ENCODE measurements at regions not wholly inside any gene's neighbourhood (a gene's known extent, or its start where the extent isn't known, plus 50 kb on each side); places are given as distances from the start of the nearest gene placed in this dataset.

GRCh38 chr15:95595759-95596158 is 734.7 kb upstream of the NR2F2 start:
- Histone ChIP-seq H3K9me1 (ENCODE audit: control insufficient read depth, extremely low read depth, insufficient read depth, low read length) (no peaks in the 10 kb centered on the region), H3K27me3 (ENCODE audit: control insufficient read depth, extremely low read depth, insufficient read depth, low read length) (no peaks in the 10 kb centered on the region), H3K27ac (ENCODE audit: control insufficient read depth, insufficient read depth, low read length) (no peak overlapping the region), H3K36me3 (ENCODE audit: control insufficient read depth in 2 of 2, extremely low read depth in 1 of 2, insufficient read depth in 2 of 2, low read length in 2 of 2) (no peaks in the 10 kb centered on the region), H4K20me1 (ENCODE audit: control insufficient read depth, extremely low read depth, insufficient read depth, low read length) (no peaks in the 10 kb centered on the region), H2AFZ (ENCODE audit: control insufficient read depth, low read length) (no peak overlapping the region), H3K4me3 (ENCODE audit: control insufficient read depth in 2 of 3, extremely low read depth in 1 of 3, insufficient read depth in 2 of 3, low read depth in 1 of 3, low read length in 3 of 3) (no peak overlapping the region), H3K9ac (ENCODE audit: control insufficient read depth, extremely low read depth, insufficient read depth, low read length) (no peak overlapping the region), H3K79me2 (ENCODE audit: control insufficient read depth, insufficient read depth, low read length) (no peaks in the 10 kb centered on the region), H3K4me1 (ENCODE audit: control insufficient read depth, extremely low read depth, insufficient read depth, low read length) (no peaks in the 10 kb centered on the region), H3K4me2 (ENCODE audit: control insufficient read depth, extremely low read depth, insufficient read depth, low read depth, low read length) (no peak overlapping the region), H3K9me3 (ENCODE audit: control insufficient read depth, low read depth, low read length) (no peaks in the 10 kb centered on the region)
- FAIRE-seq (no peak), DNase-seq (ENCODE audit: low read depth, low spot score) (no peak)
- dilution Hi-C loops (cut with MboI; ENCODE audit: extremely low pct_ligation_motif_present, low sequenced_read_pairs): no loop called here
- TF ChIP-seq EZH2 (IDR thresholded peaks at IDR 0.05; ENCODE audit: low read length): no peak

- no peaks in the 10 kb centered on the region for H3K27me3 ChIP-seq (ENCODE audit: control insufficient read depth, extremely low read depth, insufficient read depth, low read length)
- H3K9me3 ChIP-seq (ENCODE audit: control insufficient read depth, low read depth, low read length): no peaks in the 10 kb centered on the region
- H4K20me1 ChIP-seq (ENCODE audit: control insufficient read depth, extremely low read depth, insufficient read depth, low read length): no peaks in the 10 kb centered on the region
- H3K27ac ChIP-seq (ENCODE audit: control insufficient read depth, insufficient read depth, low read length): no peak overlapping the region
- no peaks in the 10 kb centered on the region for H3K79me2 ChIP-seq (ENCODE audit: control insufficient read depth, insufficient read depth, low read length)
- DNase-seq (ENCODE audit: low read depth, low spot score) (no peak), FAIRE-seq (no peak)
- no peak overlapping the region for H3K9ac ChIP-seq (ENCODE audit: control insufficient read depth, extremely low read depth, insufficient read depth, low read length)
- H3K4me1 ChIP-seq (ENCODE audit: control insufficient read depth, extremely low read depth, insufficient read depth, low read length): no peaks in the 10 kb centered on the region
- no peak overlapping the region for H3K4me3 ChIP-seq (ENCODE audit: control insufficient read depth in 2 of 3, extremely low read depth in 1 of 3, insufficient read depth in 2 of 3, low read depth in 1 of 3, low read length in 3 of 3)
- TF ChIP-seq EZH2 (IDR thresholded peaks at IDR 0.05; ENCODE audit: low read length) (no peak), CTCF (optimal IDR thresholded peaks at IDR 0.05 in 1 of 3, IDR thresholded peaks at IDR 0.05 in 1 of 3, conservative IDR thresholded peaks at IDR 0.05 in 1 of 3; ENCODE audit: extremely low read depth in 1 of 3, insufficient read depth in 2 of 3, low read length in 3 of 3) (no peak)
- H3K9me1 ChIP-seq (ENCODE audit: control insufficient read depth, extremely low read depth, insufficient read depth, low read length): no peaks in the 10 kb centered on the region
- no peak overlapping the region for H2AFZ ChIP-seq (ENCODE audit: control insufficient read depth, low read length)
- no peak overlapping the region for H3K4me2 ChIP-seq (ENCODE audit: control insufficient read depth, extremely low read depth, insufficient read depth, low read depth, low read length)
- dilution Hi-C loops (cut with MboI; ENCODE audit: extremely low pct_ligation_motif_present, low sequenced_read_pairs): no loop called here
- H3K36me3 ChIP-seq (ENCODE audit: control insufficient read depth in 2 of 2, extremely low read depth in 1 of 2, insufficient read depth in 2 of 2, low read length in 2 of 2): no peaks in the 10 kb centered on the region
Measured at GRCh38 chr15:95596496-95596895, 734.0 kb upstream of the NR2F2 start.

GRCh38 chr15:95598251-95598855 is 732.1 kb upstream of the NR2F2 start:
- H3K27ac ChIP-seq (ENCODE audit: control insufficient read depth, insufficient read depth, low read length): no peak overlapping the region
- TF ChIP-seq EZH2 (IDR thresholded peaks at IDR 0.05; ENCODE audit: low read length): no peak
- TF ChIP-seq CTCF (optimal IDR thresholded peaks at IDR 0.05 in 1 of 3, IDR thresholded peaks at IDR 0.05 in 1 of 3, conservative IDR thresholded peaks at IDR 0.05 in 1 of 3; ENCODE audit: extremely low read depth in 1 of 3, insufficient read depth in 2 of 3, low read length in 3 of 3): no peak
- FAIRE-seq (no peak), DNase-seq (ENCODE audit: low read depth, low spot score) (no peak)
- no peaks in the 10 kb centered on the region for H3K36me3 ChIP-seq (ENCODE audit: control insufficient read depth in 2 of 2, extremely low read depth in 1 of 2, insufficient read depth in 2 of 2, low read length in 2 of 2)
- no peaks in the 10 kb centered on the region for H3K79me2 ChIP-seq (ENCODE audit: control insufficient read depth, insufficient read depth, low read length)
- no peaks in the 10 kb centered on the region for H4K20me1 ChIP-seq (ENCODE audit: control insufficient read depth, extremely low read depth, insufficient read depth, low read length)
- dilution Hi-C loops (cut with MboI; ENCODE audit: extremely low pct_ligation_motif_present, low sequenced_read_pairs): no loop called here
- no peaks in the 10 kb centered on the region for H3K9me3 ChIP-seq (ENCODE audit: control insufficient read depth, low read depth, low read length)
- H3K4me2 ChIP-seq (ENCODE audit: control insufficient read depth, extremely low read depth, insufficient read depth, low read depth, low read length): no peak overlapping the region
- H2AFZ ChIP-seq (ENCODE audit: control insufficient read depth, low read length): no peak overlapping the region
- H3K4me1 ChIP-seq (ENCODE audit: control insufficient read depth, extremely low read depth, insufficient read depth, low read length): no peaks in the 10 kb centered on the region
- H3K27me3 ChIP-seq (ENCODE audit: control insufficient read depth, extremely low read depth, insufficient read depth, low read length): no peaks in the 10 kb centered on the region
- no peak overlapping the region for H3K9ac ChIP-seq (ENCODE audit: control insufficient read depth, extremely low read depth, insufficient read depth, low read length)
- no peak overlapping the region for H3K4me3 ChIP-seq (ENCODE audit: control insufficient read depth in 2 of 3, extremely low read depth in 1 of 3, insufficient read depth in 2 of 3, low read depth in 1 of 3, low read length in 3 of 3)
- no peaks in the 10 kb centered on the region for H3K9me1 ChIP-seq (ENCODE audit: control insufficient read depth, extremely low read depth, insufficient read depth, low read length)

All from keratinocyte (primary cell).